Uterus (tissue), 3 donors: ENCODE measurements at regions not wholly inside any gene's neighbourhood (a gene's known extent, or its start where the extent isn't known, plus 50 kb on each side); places are given as distances from the start of the nearest gene placed in this dataset.

Source experiments
- DNase-seq, 2 donors: peaks; one replicate each; pipeline ENCODE4 v3.0.0-alpha.2; 2019 to 2020
- H3K27ac ChIP-seq, 2 donors: fragments of 200-600 bp; sonication (generic); 1 replicate in 1 of 2; 2 replicates in 1 of 2; pipeline ENCODE4 v1.5.1; 2016 to 2018
- H3K27me3 ChIP-seq, 2 donors: fragments of 200-600 bp; sonication (generic); one replicate each; pipeline ENCODE4 v1.5.1; 2018 to 2019; ENCODE audit warnings: control low read depth in 1 of 2
- H3K36me3 ChIP-seq, 2 donors: fragments of 200-600 bp; sonication (generic); one replicate each; pipeline ENCODE4 v1.5.1; 2019; ENCODE audit warnings: control low read depth in 1 of 2
- H3K4me1 ChIP-seq, 2 donors: fragments of 200-600 bp; sonication (generic); one replicate each; pipeline ENCODE4 v1.5.1; 2018 to 2019; ENCODE audit warnings: control low read depth in 1 of 2
- H3K4me3 ChIP-seq, 2 donors: fragments of 200-600 bp; sonication (generic); 1 replicate in 1 of 2; 2 replicates in 1 of 2; pipeline ENCODE4 v1.5.1; 2018 to 2019; ENCODE audit warnings: mild to moderate bottlenecking in 1 of 2
- H3K9me3 ChIP-seq, 2 donors: fragments of 200-600 bp; sonication (generic); one replicate each; pipeline ENCODE4 v1.5.1; 2019; ENCODE audit warnings: control low read depth in 1 of 2
- CTCF ChIP-seq, 4 experiments: fragments of 200-600 bp in 2 of 4; fragments of 450-650 bp in 2 of 4; sonication (generic) in 2 of 4; IDR thresholded peaks; one replicate each; pipeline ENCODE4 v1.5.1; 2016 to 2019; ENCODE audit warnings: antibody characterized with exemption in 4 of 4, mild to moderate bottlenecking in 2 of 4, moderate library complexity in 1 of 4
- POLR2A ChIP-seq, 2 donors: fragments of 450-650 bp; IDR thresholded peaks; one replicate each; pipeline ENCODE4 v1.6.1; 2016; ENCODE audit warnings: antibody characterized with exemption in 2 of 2, mild to moderate bottlenecking in 1 of 2, moderate library complexity in 1 of 2
- intact Hi-C: fragments of 100-400 bp; cut with DNase I; formaldehyde crosslinking; loops from one replicate; pipeline ENCODE4 v1.15.1; 2023; ENCODE audit warnings: low total_unique reads
- donor health status: DM: yes; HTN: yes; CAD: no.

DNA sequence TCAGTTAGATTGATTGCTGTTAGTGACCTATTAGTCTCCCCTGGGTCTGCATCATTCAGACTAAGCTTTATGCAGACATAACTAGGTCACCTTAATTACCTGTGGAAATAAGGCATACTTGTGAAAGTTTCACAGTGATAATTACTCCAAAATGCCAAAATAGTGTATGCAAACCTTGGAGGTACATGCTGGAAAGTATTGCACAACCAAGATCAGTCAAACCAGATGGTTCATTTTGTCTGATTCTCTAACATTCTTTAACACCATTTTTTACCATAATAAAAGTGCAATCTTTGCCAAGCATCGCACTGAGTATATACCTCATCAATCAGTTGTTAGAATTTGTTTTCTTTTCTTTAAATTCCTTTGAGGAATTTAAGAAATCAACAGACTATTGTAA lies 186.3 kb upstream of the TMEFF2 start:
- no peaks in the 10 kb centered on the region for H3K36me3 ChIP-seq
- H3K27me3 ChIP-seq, result no peaks in the 10 kb centered on the region
- no peak overlapping the region for H3K4me3 ChIP-seq
- no peak for DNase-seq
- TF ChIP-seq CTCF (IDR thresholded peaks at IDR 0.05) (no peak), POLR2A (IDR thresholded peaks at IDR 0.05) (no peak)
- no peaks in the 10 kb centered on the region for H3K9me3 ChIP-seq
- H3K4me1 ChIP-seq, result no peaks in the 10 kb centered on the region
- intact Hi-C loops, result no loop called here
- H3K27ac ChIP-seq, result no peak overlapping the region

DNA sequence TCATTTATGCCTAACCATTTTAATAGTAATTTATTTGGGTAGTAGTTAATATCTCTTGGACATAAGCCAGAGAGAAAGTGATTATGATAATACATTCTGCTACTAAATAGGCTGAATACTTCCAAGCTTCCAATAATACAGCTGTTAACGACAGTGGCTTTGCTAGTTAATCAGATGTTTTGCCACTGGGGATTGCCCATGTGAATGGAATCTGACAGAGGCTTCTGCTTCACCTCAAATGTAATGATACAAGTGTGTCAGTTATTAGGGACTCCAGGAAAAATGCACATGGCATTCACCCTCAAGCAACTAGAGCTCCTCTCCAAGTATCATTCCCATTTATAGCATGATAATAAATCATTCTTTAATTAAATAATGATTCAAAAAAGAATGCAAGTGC lies 185.0 kb upstream of the TMEFF2 start:
- Histone ChIP-seq H3K9me3 (no peaks in the 10 kb centered on the region), H3K27me3 (no peaks in the 10 kb centered on the region), H3K4me1 (no peaks in the 10 kb centered on the region), H3K4me3 (no peak overlapping the region), H3K27ac (no peak overlapping the region), H3K36me3 (no peaks in the 10 kb centered on the region)
- DNase-seq, result no peak
- intact Hi-C loops, result no loop called here
- TF ChIP-seq POLR2A (IDR thresholded peaks at IDR 0.05) (no peak), CTCF (IDR thresholded peaks at IDR 0.05) (no peak)

- intact Hi-C loops, result no loop called here
- no peak overlapping the region for H3K4me3 ChIP-seq
- no peak overlapping the region for H3K27ac ChIP-seq
- no peak for DNase-seq
- no peaks in the 10 kb centered on the region for H3K36me3 ChIP-seq
- H3K4me1 ChIP-seq, result no peaks in the 10 kb centered on the region
- H3K9me3 ChIP-seq, result no peaks in the 10 kb centered on the region
- H3K27me3 ChIP-seq, result no peaks in the 10 kb centered on the region
- TF ChIP-seq CTCF (IDR thresholded peaks at IDR 0.05) (no peak), POLR2A (IDR thresholded peaks at IDR 0.05) (no peak)
Measured at GRCh38 chr2:192377173-192377572, 182.4 kb upstream of the TMEFF2 start.

- TF ChIP-seq POLR2A (IDR thresholded peaks at IDR 0.05), result no peak
- no peak for TF ChIP-seq CTCF (IDR thresholded peaks at IDR 0.05)
- Histone ChIP-seq H3K36me3 (no peaks in the 10 kb centered on the region), H3K27me3 (no peaks in the 10 kb centered on the region), H3K9me3 (no peaks in the 10 kb centered on the region), H3K27ac (no peak overlapping the region), H3K4me3 (no peak overlapping the region), H3K4me1 (no peaks in the 10 kb centered on the region)
- no peak for DNase-seq
- intact Hi-C loops, result no loop called here
Measured at GRCh38 chr2:192373754-192374153, 179.0 kb upstream of the TMEFF2 start.

DNA sequence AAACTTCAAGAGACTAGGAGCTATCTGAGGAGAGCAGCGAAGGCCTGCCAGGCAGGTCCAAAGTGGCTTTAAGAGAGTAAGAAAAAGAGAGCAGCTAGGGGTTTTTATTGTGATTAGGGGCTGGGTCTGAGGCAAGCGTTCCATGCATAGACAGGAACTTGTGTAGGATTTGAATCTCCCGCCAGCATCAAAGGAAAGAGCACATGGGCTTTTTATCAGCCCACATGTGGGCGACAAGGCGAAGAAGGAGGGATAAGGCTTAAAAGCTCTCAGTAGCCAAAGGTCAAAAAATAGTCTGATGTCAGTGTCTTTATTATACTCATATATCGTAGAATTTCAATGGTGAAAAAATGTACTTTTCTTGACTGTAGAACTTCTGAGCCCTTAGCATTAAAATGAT lies 178.5 kb upstream of the TMEFF2 start:
- Histone ChIP-seq H3K4me1 (no peaks in the 10 kb centered on the region), H3K9me3 (no peaks in the 10 kb centered on the region), H3K27ac (no peak overlapping the region), H3K36me3 (no peaks in the 10 kb centered on the region), H3K27me3 (no peaks in the 10 kb centered on the region), H3K4me3 (no peak overlapping the region)
- no peak for TF ChIP-seq POLR2A (IDR thresholded peaks at IDR 0.05)
- no peak for TF ChIP-seq CTCF (IDR thresholded peaks at IDR 0.05)
- intact Hi-C loops, result no loop called here
- DNase-seq, result no peak
